Erythroblast (primary cell): ENCODE measurements at regions not wholly inside any gene's neighbourhood (a gene's known extent, or its start where the extent isn't known, plus 50 kb on each side); places are given as distances from the start of the nearest gene placed in this dataset.

ENCODE experiments used
- GATA1 ChIP-seq: IDR thresholded peaks from 2 replicates; pipeline ENCODE4 v1.6.1; 2011; ENCODE audit warnings: low read depth, mild to moderate bottlenecking, control low read depth, low read length, moderate library complexity
- POLR2A ChIP-seq: IDR thresholded peaks from 2 replicates; pipeline ENCODE4 v1.6.1; 2011; ENCODE audit warnings: mild to moderate bottlenecking, low read length

DNA sequence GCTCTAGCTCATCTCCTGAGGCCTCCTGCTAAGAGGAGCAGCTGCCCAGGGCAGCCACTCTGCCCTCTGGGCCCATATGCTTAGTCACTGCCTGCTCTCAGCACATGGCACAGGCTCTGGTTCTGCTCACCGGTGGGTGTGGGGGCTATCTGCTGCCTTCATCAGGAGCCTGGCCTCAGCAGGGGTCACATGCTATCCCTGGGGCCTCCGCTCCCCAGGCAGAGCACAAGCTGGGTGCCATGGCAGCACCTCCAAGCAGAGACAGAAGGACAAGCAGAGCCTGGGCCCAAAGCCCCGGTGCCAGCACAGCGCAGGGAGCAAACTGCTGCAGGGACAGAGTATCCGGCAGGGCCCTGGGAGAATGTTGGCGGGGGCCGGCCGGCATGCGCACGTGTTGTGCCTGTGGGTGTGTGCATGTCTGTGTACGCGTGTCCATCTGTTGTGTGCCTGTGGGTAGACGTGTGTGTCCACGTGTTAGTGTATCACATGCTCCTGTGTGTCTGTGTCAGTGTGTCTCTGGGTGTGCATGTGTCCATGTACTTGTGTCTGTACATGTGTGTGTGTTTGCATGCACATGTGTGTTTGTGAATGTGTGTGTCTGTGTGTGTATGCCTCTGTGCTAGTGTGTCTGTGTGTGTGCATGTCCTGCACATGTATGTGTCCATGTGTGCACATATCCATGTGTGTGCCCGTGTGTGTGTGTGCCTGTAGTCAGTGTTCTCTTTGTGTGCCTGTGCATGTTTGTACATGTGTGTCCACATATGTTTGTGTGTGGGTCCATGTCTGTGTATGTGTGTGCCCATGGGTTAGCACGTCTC lies 326.9 kb downstream of the TMEM121 start:
- TF ChIP-seq POLR2A (no peak), GATA1 (no peak)
